ENCODE measurements at regions not wholly inside any gene's neighbourhood (a gene's known extent, or its start where the extent isn't known, plus 50 kb on each side); places are given as distances from the start of the nearest gene placed in this dataset.

- TF ChIP-seq CTCF (IDR thresholded peaks at IDR 0.05; ENCODE audit: control extremely low read depth in 1 of 3, insufficient read depth in 1 of 3, low read depth in 1 of 3, low read length in 3 of 3) (no peak), KDM5A (IDR thresholded peaks at IDR 0.05; ENCODE audit: low read length) (no peak), ZNF274 (IDR thresholded peaks at IDR 0.05; ENCODE audit: borderline replicate concordance, extremely low read depth, low read length) (no peak), RXRA (IDR thresholded peaks at IDR 0.05; ENCODE audit: insufficient read depth, low read depth, low read length) (no peak), POLR2AphosphoS5 (IDR thresholded peaks at IDR 0.05; ENCODE audit: low read depth, low read length) (no peak), ASH2L (IDR thresholded peaks at IDR 0.05; ENCODE audit: low read length) (no peak), CBX8 (IDR thresholded peaks at IDR 0.05; ENCODE audit: borderline replicate concordance, low read depth, low read length) (no peak), CBX5 (IDR thresholded peaks at IDR 0.05; ENCODE audit: low read depth, low read length) (no peak), ATF3 (IDR thresholded peaks at IDR 0.05; ENCODE audit: insufficient read depth, low read depth, low read length) (no peak), SIRT6 (IDR thresholded peaks at IDR 0.05; ENCODE audit: low read length) (no peak), MAX (IDR thresholded peaks at IDR 0.05) (no peak), CHD1 (IDR thresholded peaks at IDR 0.05; ENCODE audit: low read depth, low read length) (no peak)
These were observed 592.1 kb upstream of the CDH2 start (continued) for GRCh38 chr18:28768791-28769768.
